ENCODE measurements at regions not wholly inside any gene's neighbourhood (a gene's known extent, or its start where the extent isn't known, plus 50 kb on each side); places are given as distances from the start of the nearest gene placed in this dataset.

DNA sequence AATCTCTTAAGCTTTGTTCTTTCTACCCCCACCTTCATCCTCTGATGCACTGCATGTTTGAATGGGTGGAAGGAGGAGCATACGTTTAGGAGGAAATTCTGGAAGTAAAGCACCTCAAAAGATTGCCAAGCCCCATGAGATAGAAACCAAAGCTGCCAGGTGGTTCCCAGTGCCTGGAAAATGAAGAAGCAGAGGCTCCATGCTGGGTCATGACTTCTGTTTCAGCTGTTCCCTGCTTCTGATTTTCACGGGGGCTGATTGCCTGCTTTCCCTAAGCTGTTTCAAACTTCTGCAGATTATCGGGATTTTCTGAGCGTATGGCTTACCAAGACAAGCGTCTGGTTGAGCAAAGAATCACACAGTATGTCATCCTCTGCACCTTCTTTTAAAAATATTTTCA, 87.5 kb upstream of the SYNDIG1 start:
- Histone ChIP-seq H3K9me3 (no peaks in the 10 kb centered on the region), H3K27me3 (no peaks in the 10 kb centered on the region), H3K4me1 (no peaks in the 10 kb centered on the region), H3K4me3 (no peak overlapping the region), H3K27ac (no peak overlapping the region), H3K36me3 (no peaks in the 10 kb centered on the region)
- TF ChIP-seq POLR2A (IDR thresholded peaks at IDR 0.05) (no peak), POLR2AphosphoS5 (IDR thresholded peaks at IDR 0.05; ENCODE audit: insufficient read depth in 1 of 2, low read depth in 1 of 2) (no peak)
- TF ChIP-seq, protein P1, sequence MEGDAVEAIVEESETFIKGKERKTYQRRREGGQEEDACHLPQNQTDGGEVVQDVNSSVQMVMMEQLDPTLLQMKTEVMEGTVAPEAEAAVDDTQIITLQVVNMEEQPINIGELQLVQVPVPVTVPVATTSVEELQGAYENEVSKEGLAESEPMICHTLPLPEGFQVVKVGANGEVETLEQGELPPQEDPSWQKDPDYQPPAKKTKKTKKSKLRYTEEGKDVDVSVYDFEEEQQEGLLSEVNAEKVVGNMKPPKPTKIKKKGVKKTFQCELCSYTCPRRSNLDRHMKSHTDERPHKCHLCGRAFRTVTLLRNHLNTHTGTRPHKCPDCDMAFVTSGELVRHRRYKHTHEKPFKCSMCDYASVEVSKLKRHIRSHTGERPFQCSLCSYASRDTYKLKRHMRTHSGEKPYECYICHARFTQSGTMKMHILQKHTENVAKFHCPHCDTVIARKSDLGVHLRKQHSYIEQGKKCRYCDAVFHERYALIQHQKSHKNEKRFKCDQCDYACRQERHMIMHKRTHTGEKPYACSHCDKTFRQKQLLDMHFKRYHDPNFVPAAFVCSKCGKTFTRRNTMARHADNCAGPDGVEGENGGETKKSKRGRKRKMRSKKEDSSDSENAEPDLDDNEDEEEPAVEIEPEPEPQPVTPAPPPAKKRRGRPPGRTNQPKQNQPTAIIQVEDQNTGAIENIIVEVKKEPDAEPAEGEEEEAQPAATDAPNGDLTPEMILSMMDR (IDR thresholded peaks at IDR 0.05) = no peak
- no peak for DNase-seq (ENCODE audit: extremely low spot score in 2 of 2)
- intact Hi-C loops (cut with DNase I) = no loop called here

DNA sequence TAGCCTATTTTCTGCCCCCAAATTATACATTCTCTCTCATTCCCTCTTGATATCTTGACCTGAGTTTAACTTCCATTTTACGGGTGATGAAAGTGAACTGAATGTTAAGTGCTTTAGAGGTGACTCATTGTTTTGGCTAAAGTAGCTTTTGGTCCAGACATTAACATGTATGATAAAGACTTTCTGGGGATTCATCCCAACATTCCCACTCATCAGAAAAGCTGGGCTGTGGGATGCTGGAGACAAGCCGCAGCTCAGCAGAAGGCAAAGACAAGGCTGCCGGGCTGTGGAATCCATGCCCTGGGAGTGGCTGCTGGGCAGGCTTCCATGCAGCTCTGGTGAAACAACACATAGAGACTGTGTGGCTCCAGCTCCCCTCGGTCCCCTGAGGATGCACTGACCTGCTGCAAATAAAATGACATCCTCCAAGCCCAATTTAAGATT, 89.9 kb upstream of the SYNDIG1 start:
- intact Hi-C loops (cut with DNase I) = no loop called here
- H3K4me3 ChIP-seq = no peak overlapping the region
- DNase-seq (ENCODE audit: extremely low spot score in 2 of 2) = peak in 1 of 2 donors; percentile 52
- H3K36me3 ChIP-seq = no peaks in the 10 kb centered on the region
- TF ChIP-seq POLR2AphosphoS5 (IDR thresholded peaks at IDR 0.05; ENCODE audit: insufficient read depth in 1 of 2, low read depth in 1 of 2) (no peak), POLR2A (IDR thresholded peaks at IDR 0.05) (no peak)
- TF ChIP-seq, protein P1 (IDR thresholded peaks at IDR 0.05) = no peak
- H3K4me1 ChIP-seq = no peaks in the 10 kb centered on the region
- H3K9me3 ChIP-seq = no peaks in the 10 kb centered on the region
- H3K27me3 ChIP-seq = no peaks in the 10 kb centered on the region
- no peak overlapping the region for H3K27ac ChIP-seq

DNA sequence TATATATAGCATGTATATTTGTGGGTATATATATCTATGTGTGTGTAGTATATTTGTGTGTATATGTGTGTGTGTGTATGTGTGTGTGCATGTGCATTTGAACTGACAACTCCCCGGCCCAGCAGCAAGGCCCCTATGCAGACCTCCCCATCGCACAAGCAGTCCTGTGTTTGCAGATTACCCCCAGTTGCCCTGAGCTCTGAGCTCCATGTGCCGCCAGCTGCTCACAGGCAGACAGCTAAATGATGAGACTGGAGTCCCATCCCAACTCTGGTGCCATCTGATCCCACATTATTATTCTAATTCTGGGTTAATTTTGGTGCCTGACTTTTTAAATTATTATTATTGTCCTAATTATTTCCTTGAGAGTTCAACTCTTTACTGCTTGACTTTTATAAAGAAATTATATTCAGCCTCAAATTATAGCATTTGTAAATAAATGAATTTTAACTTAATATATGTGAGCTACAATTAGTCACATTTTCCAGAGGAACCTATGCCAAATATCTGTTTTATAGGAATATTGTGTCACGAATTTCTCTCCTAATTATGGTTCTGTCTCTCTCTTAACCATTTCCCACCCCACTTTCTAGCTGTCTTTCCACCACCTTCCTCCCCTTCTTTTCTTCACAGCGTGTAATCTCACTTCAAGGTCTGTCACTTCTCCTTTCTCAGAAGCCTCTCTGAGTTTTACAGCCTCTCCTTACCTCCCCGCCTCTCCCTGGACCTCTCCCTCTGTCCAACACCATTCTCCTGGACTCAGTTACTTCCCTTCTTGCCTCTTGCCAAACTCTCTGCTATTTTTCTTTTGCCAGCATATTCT, 90.6 kb upstream of the SYNDIG1 start:
- Histone ChIP-seq H3K4me1 (no peaks in the 10 kb centered on the region), H3K9me3 (no peaks in the 10 kb centered on the region), H3K27me3 (no peaks in the 10 kb centered on the region), H3K27ac (no peak overlapping the region), H3K36me3 (no peaks in the 10 kb centered on the region), H3K4me3 (no peak overlapping the region)
- TF ChIP-seq POLR2A (IDR thresholded peaks at IDR 0.05) = no peak
- no peak for TF ChIP-seq POLR2AphosphoS5 (IDR thresholded peaks at IDR 0.05; ENCODE audit: insufficient read depth in 1 of 2, low read depth in 1 of 2)
- TF ChIP-seq, protein P1 (IDR thresholded peaks at IDR 0.05) = no peak
- intact Hi-C loops (cut with DNase I) = no loop called here
- no peak for DNase-seq (ENCODE audit: extremely low spot score in 2 of 2)

DNA sequence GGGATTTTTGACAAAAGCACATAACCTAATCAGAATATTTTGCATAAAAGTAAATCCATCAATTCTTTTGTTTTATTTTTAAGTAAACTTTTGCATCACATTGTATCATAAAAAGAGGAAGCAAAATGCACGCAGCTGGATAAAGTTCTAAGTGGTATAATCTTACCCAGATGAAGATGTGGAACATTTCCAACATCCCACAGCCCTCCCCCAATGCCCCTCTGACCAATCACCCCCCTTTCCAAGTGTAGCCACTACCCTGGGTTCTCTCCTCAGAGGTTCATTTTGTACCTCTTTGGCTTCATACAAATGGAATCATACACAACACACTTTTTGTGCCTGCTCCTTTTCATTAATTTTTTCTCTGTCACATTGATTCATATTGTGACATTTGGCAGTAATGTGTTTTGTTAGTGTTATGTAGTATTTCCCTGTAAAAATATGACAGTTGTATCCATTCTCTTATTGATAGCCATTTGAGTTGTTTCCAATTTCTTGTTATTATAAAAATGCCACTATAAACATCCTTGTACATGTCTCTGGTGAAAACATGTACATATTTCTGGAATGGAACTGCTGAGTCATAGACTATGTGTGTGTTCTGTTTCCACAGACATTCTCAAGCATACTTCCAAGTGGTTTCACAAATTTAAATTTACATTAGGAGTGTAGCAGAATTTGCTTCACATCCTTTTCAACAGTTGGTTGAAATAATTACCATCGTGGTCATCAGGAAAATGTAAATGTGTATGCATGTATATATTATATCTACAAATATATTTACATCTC, 92.9 kb upstream of the SYNDIG1 start:
- TF ChIP-seq POLR2A (IDR thresholded peaks at IDR 0.05) = no peak
- TF ChIP-seq POLR2AphosphoS5 (IDR thresholded peaks at IDR 0.05; ENCODE audit: insufficient read depth in 1 of 2, low read depth in 1 of 2) = no peak
- TF ChIP-seq, protein P1 (IDR thresholded peaks at IDR 0.05) = no peak
- Histone ChIP-seq H3K27me3 (no peaks in the 10 kb centered on the region), H3K4me3 (no peak overlapping the region), H3K9me3 (no peaks in the 10 kb centered on the region), H3K36me3 (no peaks in the 10 kb centered on the region), H3K4me1 (no peaks in the 10 kb centered on the region), H3K27ac (no peak overlapping the region)
- DNase-seq (ENCODE audit: extremely low spot score in 2 of 2) = peak in 1 of 2 donors; percentile 8
- intact Hi-C loops (cut with DNase I) = no loop called here

Measured in vagina (tissue), 2 donors.